ENCODE measurements at regions not wholly inside any gene's neighbourhood (a gene's known extent, or its start where the extent isn't known, plus 50 kb on each side); places are given as distances from the start of the nearest gene placed in this dataset.

DNA sequence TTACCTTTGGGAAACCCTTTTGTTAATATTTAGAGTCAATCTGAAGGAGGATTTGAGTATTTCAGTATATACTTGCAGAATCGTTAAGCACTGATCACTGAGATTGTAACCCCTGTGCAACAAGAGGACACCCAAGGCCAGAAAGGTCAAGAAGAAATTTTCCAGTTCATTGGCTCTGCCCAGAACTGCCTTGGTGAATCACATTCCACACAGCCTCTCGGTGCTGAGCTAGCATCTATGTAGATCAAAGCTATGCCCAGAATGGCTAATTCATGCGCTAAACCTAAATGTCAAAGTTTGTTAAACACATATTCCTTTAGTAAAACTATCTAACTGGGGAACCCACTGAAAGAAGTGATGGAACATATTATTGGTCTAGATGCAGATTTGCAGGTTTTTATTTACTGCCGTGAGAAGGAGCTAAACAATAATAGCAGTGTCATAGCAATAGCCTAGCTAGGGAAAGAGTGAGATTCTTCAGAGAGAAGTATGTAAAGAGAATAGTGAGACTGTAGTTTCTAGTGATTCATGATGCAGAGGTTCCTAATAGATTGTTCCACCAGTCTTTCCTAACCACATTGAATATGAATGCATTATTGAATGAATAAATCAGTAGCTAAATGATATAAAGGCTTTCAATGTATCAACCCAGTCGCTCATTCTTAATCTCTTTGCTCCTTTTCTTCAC lies 423.2 kb upstream of the CRIM1 start:
- Mint-ChIP-seq H3K4me1 (ENCODE audit: low read depth) (no peaks in the 10 kb centered on the region), H3K9me3 (no peaks in the 10 kb centered on the region)

DNA sequence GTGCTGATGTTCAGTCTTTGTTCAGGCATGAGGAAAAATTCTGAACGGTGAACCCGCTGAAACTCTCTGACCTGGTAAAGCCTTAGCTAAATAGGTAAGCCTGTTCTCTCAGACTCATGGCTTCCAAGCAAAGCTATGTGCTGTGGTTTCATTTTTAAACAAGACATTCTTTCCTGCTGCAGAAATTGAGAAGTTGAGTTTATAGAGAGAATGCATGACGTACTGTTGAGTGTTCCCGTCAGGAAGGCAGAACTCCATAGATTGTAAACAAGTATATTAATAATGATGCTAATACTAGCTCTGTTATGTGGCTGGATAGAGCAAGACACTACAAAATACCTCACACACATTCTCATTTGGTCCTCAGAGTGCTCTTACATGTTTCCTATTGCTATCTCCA lies 424.0 kb upstream of the CRIM1 start:
- no peaks in the 10 kb centered on the region for H3K4me1 Mint-ChIP-seq (ENCODE audit: low read depth)
- H3K9me3 Mint-ChIP-seq, result no peaks in the 10 kb centered on the region
- DNase-seq (no peak), ATAC-seq (replicated peaks in 1 of 2) (no peak)
- peaks cover 33% of the 10 kb centered on the region for H3K27me3 Mint-ChIP-seq (ENCODE audit: low read depth)
- H3K4me3 Mint-ChIP-seq, result no peak overlapping the region
- no peak overlapping the region for H3K27ac Mint-ChIP-seq
- H3K36me3 Mint-ChIP-seq (ENCODE audit: insufficient read depth in 2 of 2), result no peaks in the 10 kb centered on the region

More for the DNA sequence above, 423.2 kb upstream of the CRIM1 start:
- no peak overlapping the region for H3K4me3 Mint-ChIP-seq
- ATAC-seq (replicated peaks in 1 of 2), result no peak
- H3K36me3 Mint-ChIP-seq (ENCODE audit: insufficient read depth in 2 of 2), result no peaks in the 10 kb centered on the region
- peaks cover 33% of the 10 kb centered on the region for H3K27me3 Mint-ChIP-seq (ENCODE audit: low read depth)
- no peak for DNase-seq
- no peak overlapping the region for H3K27ac Mint-ChIP-seq

- no peaks in the 10 kb centered on the region for H3K9me3 Mint-ChIP-seq
- peaks cover 33% of the 10 kb centered on the region for H3K27me3 Mint-ChIP-seq (ENCODE audit: low read depth)
- H3K36me3 Mint-ChIP-seq (ENCODE audit: insufficient read depth in 2 of 2), result no peaks in the 10 kb centered on the region
These were observed 424.5 kb upstream of the CRIM1 start for GRCh38 chr2:35931115-35931514.

DNA sequence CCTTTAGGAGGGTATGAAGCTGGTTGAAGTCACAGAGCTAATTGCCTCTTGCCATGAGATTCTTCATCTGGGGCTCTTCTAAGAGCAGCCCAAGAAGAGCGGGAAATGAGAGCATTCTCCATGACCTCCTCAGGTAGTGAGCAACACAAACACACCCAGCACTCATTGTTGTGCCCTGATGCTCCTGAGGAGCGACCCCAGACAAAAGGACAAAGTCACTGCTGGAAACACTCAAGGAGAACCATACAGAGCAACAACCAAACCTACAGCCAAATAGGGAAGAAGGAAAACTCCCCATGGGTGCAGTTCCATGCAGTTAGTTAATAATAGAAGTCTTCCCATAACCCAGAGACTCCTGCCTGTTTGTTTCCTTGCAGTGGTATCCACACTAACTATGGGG lies 426.0 kb upstream of the CRIM1 start:
- no peak overlapping the region for H3K4me3 Mint-ChIP-seq
- no peaks in the 10 kb centered on the region for H3K4me1 Mint-ChIP-seq (ENCODE audit: low read depth)
- no peaks in the 10 kb centered on the region for H3K9me3 Mint-ChIP-seq
- DNase-seq, result no peak
- no peak for ATAC-seq (replicated peaks in 1 of 2)
- no peaks in the 10 kb centered on the region for H3K36me3 Mint-ChIP-seq (ENCODE audit: insufficient read depth in 2 of 2)
- peaks cover 30% of the 10 kb centered on the region for H3K27me3 Mint-ChIP-seq (ENCODE audit: low read depth)
- H3K27ac Mint-ChIP-seq, result no peak overlapping the region

More at GRCh38 chr2:35931115-35931514, 424.5 kb upstream of the CRIM1 start:
- no peak for ATAC-seq (replicated peaks in 1 of 2)
- H3K27ac Mint-ChIP-seq, result no peak overlapping the region
- H3K4me1 Mint-ChIP-seq (ENCODE audit: low read depth), result no peaks in the 10 kb centered on the region
- no peak for DNase-seq
- H3K4me3 Mint-ChIP-seq, result no peak overlapping the region

DNA sequence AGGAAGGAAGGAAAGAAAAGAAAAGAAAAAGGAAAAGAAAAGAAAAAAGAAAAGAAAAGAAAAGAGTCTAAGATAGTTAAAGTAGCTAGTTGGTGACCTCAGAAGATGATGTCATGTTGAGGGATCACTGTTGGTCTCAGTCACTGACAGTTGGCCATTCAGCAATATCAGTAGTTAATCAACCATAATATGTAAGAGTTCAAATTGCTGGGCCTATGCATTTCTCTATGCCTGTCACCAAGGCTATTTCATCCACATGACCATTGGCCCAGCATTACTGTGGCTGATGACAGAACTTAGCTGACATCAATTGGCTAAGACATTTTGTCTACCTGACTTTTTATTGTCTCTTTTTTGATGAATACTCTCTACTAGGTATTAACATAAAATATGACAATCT lies 435.5 kb upstream of the CRIM1 start:
- no peaks in the 10 kb centered on the region for H3K4me1 Mint-ChIP-seq (ENCODE audit: low read depth)
- H3K27me3 Mint-ChIP-seq (ENCODE audit: low read depth), result no peaks in the 10 kb centered on the region
- no peaks in the 10 kb centered on the region for H3K36me3 Mint-ChIP-seq (ENCODE audit: insufficient read depth in 2 of 2)
- H3K4me3 Mint-ChIP-seq, result no peak overlapping the region
- no peak overlapping the region for H3K27ac Mint-ChIP-seq
- ATAC-seq (replicated peaks in 1 of 2) (no peak), DNase-seq (no peak)
- H3K9me3 Mint-ChIP-seq, result no peaks in the 10 kb centered on the region

DNA sequence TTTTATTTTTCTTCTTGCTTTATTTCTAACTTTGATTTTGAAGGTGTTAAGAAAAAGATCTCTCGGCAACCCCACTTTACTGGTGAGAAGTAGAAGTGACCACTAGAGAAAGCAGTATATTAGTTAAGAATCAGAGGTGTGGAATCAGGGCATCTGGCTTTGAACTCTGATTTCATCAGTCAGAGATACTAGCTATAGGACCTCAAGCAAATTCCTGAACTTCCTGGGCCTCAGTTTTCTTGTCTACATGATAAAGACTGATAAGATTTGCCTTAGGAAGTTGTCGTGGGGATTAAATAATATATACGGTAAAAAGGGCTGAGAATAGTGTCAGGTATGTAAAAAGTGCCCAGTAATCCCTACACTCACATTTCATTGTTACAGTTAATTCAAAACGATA lies 440.3 kb upstream of the CRIM1 start:
- ATAC-seq (replicated peaks in 1 of 2), result no peak

GRCh38 chr2:35891936-35892335 lies 463.6 kb upstream of the CRIM1 start:
- DNase-seq, result no peak
- H3K4me3 Mint-ChIP-seq, result peak overlapping the region in 1 of 2 donors; percentile 85
- H3K4me1 Mint-ChIP-seq (ENCODE audit: low read depth), result peaks cover 7% of the 10 kb centered on the region
- ATAC-seq (replicated peaks in 1 of 2), result no peak
- no peaks in the 10 kb centered on the region for H3K36me3 Mint-ChIP-seq (ENCODE audit: insufficient read depth in 2 of 2)
- H3K27me3 Mint-ChIP-seq (ENCODE audit: low read depth), result no peaks in the 10 kb centered on the region
- H3K27ac Mint-ChIP-seq, result peak overlapping the region; percentile 89
- no peaks in the 10 kb centered on the region for H3K9me3 Mint-ChIP-seq

More for the DNA sequence above, 440.3 kb upstream of the CRIM1 start:
- H3K27ac Mint-ChIP-seq, result no peak overlapping the region
- H3K9me3 Mint-ChIP-seq, result no peaks in the 10 kb centered on the region
- no peak overlapping the region for H3K4me3 Mint-ChIP-seq
- no peaks in the 10 kb centered on the region for H3K27me3 Mint-ChIP-seq (ENCODE audit: low read depth)
- no peaks in the 10 kb centered on the region for H3K36me3 Mint-ChIP-seq (ENCODE audit: insufficient read depth in 2 of 2)
- DNase-seq, result no peak
- no peaks in the 10 kb centered on the region for H3K4me1 Mint-ChIP-seq (ENCODE audit: low read depth)

DNA sequence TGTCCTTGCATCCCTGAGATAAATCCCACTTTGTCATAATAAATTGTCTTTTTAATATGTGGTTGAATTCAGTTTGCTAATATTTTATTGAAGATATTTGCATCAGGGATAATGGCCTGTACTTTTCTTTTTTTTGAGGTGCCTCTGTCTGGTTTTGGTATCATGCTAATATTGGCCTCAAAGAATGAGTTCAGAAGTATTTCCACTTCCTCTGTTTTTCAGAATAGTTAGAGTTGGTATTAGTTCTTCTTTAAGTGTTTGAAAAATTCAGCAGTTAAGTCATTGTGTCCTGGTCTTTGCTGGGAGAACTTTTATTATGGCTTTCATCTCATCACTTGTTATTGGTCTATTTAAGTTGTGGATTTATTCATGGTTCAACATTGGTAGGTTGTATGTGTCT lies 464.1 kb upstream of the CRIM1 start:
- Mint-ChIP-seq H3K27ac (no peak overlapping the region), H3K9me3 (no peaks in the 10 kb centered on the region), H3K27me3 (ENCODE audit: low read depth) (no peaks in the 10 kb centered on the region), H3K4me1 (ENCODE audit: low read depth) (peaks cover 7% of the 10 kb centered on the region), H3K4me3 (no peak overlapping the region), H3K36me3 (ENCODE audit: insufficient read depth in 2 of 2) (no peaks in the 10 kb centered on the region)
- DNase-seq (no peak), ATAC-seq (replicated peaks in 1 of 2) (no peak)

DNA sequence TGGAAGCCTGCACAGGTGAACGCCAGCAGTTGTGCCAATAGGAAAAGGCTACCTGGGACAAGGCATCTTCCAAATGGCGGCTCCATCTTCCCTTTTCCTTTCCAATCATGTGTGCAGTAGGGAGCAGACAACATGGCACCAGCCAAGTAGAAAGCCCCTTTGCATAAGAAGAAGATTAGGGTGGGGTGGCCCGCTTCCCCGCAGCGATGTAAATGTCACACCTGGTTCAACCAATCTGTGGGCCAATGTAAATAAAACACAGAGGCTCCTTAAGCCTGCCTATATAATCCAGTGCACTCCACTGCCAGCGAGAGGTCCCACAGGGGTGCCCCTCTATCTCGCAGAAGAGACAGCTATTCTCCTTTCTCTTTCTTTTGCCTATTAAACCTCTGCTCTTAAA lies 468.4 kb upstream of the CRIM1 start:
- Mint-ChIP-seq H3K9me3 (no peaks in the 10 kb centered on the region), H3K27ac (no peak overlapping the region), H3K4me3 (no peak overlapping the region), H3K27me3 (ENCODE audit: low read depth) (no peaks in the 10 kb centered on the region), H3K36me3 (ENCODE audit: insufficient read depth in 2 of 2) (no peaks in the 10 kb centered on the region), H3K4me1 (ENCODE audit: low read depth) (peaks cover 6% of the 10 kb centered on the region)
- DNase-seq (no peak), ATAC-seq (replicated peaks in 1 of 2) (no peak)

DNA sequence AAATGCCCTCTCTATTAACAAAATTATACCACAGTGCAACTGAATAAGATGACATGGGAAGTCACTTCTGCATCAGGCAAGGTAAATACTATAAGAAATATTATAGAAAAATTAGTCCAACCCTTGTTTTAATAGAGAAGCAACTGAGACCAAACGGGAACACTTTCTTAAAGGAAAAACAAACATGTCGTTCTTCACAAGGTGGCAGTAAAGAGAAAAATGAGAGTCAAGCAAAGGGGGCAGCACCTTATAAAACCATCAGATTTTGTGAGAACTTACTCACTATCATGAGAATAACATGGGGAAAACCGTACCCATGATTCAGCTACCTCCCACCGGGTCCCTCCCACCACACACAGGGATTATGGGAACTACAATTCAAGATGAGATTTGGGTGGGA lies 481.7 kb upstream of the CRIM1 start:
- Mint-ChIP-seq H3K27ac (no peak overlapping the region), H3K36me3 (ENCODE audit: insufficient read depth in 2 of 2) (no peaks in the 10 kb centered on the region), H3K4me3 (no peak overlapping the region), H3K27me3 (ENCODE audit: low read depth) (peaks cover 17% of the 10 kb centered on the region), H3K9me3 (no peaks in the 10 kb centered on the region), H3K4me1 (ENCODE audit: low read depth) (no peaks in the 10 kb centered on the region)
- ATAC-seq (replicated peaks in 1 of 2), result no peak
- DNase-seq, result no peak

- Mint-ChIP-seq H3K4me1 (ENCODE audit: low read depth) (no peaks in the 10 kb centered on the region), H3K27me3 (ENCODE audit: low read depth) (peaks cover 11% of the 10 kb centered on the region), H3K4me3 (no peak overlapping the region), H3K9me3 (no peaks in the 10 kb centered on the region), H3K27ac (no peak overlapping the region), H3K36me3 (ENCODE audit: insufficient read depth in 2 of 2) (no peaks in the 10 kb centered on the region)
- no peak for ATAC-seq (replicated peaks in 1 of 2)
- DNase-seq, result no peak
These were observed 483.9 kb upstream of the CRIM1 start for GRCh38 chr2:35871672-35872071.

- Mint-ChIP-seq H3K9me3 (no peaks in the 10 kb centered on the region), H3K36me3 (ENCODE audit: insufficient read depth in 2 of 2) (no peaks in the 10 kb centered on the region), H3K27ac (no peak overlapping the region), H3K4me1 (ENCODE audit: low read depth) (no peaks in the 10 kb centered on the region), H3K27me3 (ENCODE audit: low read depth) (peaks cover 11% of the 10 kb centered on the region), H3K4me3 (no peak overlapping the region)
- no peak for ATAC-seq (replicated peaks in 1 of 2)
- no peak for DNase-seq
These were observed 484.9 kb upstream of the CRIM1 start for GRCh38 chr2:35870713-35871112.

GRCh38 chr2:35864141-35864540 lies 491.4 kb upstream of the CRIM1 start:
- H3K4me3 Mint-ChIP-seq, result no peak overlapping the region
- H3K27ac Mint-ChIP-seq, result no peak overlapping the region
- ATAC-seq (replicated peaks in 1 of 2) (no peak), DNase-seq (no peak)
- peaks cover 23% of the 10 kb centered on the region for H3K27me3 Mint-ChIP-seq (ENCODE audit: low read depth)
- H3K9me3 Mint-ChIP-seq, result no peaks in the 10 kb centered on the region
- no peaks in the 10 kb centered on the region for H3K36me3 Mint-ChIP-seq (ENCODE audit: insufficient read depth in 2 of 2)
- no peaks in the 10 kb centered on the region for H3K4me1 Mint-ChIP-seq (ENCODE audit: low read depth)

- Mint-ChIP-seq H3K36me3 (ENCODE audit: insufficient read depth in 2 of 2) (no peaks in the 10 kb centered on the region), H3K27me3 (ENCODE audit: low read depth) (peaks cover 33% of the 10 kb centered on the region), H3K4me3 (no peak overlapping the region), H3K27ac (no peak overlapping the region), H3K4me1 (ENCODE audit: low read depth) (no peaks in the 10 kb centered on the region), H3K9me3 (no peaks in the 10 kb centered on the region)
- ATAC-seq (replicated peaks in 1 of 2) (no peak), DNase-seq (no peak)
These were observed 497.4 kb upstream of the CRIM1 start for GRCh38 chr2:35858216-35858615.
